Endothelial cell of umbilical vein (primary cell): ENCODE measurements at regions not wholly inside any gene's neighbourhood (a gene's known extent, or its start where the extent isn't known, plus 50 kb on each side); places are given as distances from the start of the nearest gene placed in this dataset.

Source experiments
- BruUV-seq: library from RNA; stranded (reverse); fragments of 400-500 nt; replicated peaks from 2 replicates; lab custom pipeline; 2021; lab: Mats Ljungman, UMichigan
- CTCF ChIA-PET: fragments of 300-600, 350-600 bp; sonication (Branson Sonifier 250); formaldehyde crosslinking; loops from one replicate; lab custom pipeline; 2021; ENCODE audit warnings: antibody characterized with exemption, inconsistent platforms; lab: Charles Lee
- POLR2A ChIA-PET: fragments of 300-600, 350-600 bp; sonication (Branson Sonifier 250); formaldehyde crosslinking; loops from one replicate; lab custom pipeline; 2021; ENCODE audit warnings: antibody characterized with exemption, inconsistent platforms; lab: Charles Lee
- DNase-seq: peaks from one replicate; pipeline ENCODE4 v3.0.0-alpha.2; 2011; ENCODE audit warnings: low read depth, low spot score
- FAIRE-seq: peaks from 2 replicates; lab custom pipeline; 2011; peaks lifted over from hg19 to GRCh38; lab: Jason Lieb, UNC
- H2AFZ ChIP-seq: 2 replicates; pipeline ENCODE4 v1.6.0; 2012; ENCODE audit warnings: low read depth, low read length, control low read depth, inconsistent platforms
- H3K27ac ChIP-seq: 2 replicates; pipeline ENCODE4 v1.5.1; 2011; ENCODE audit warnings: low read depth, mild to moderate bottlenecking, control low read depth, low read length, moderate library complexity; ENCODE audit not compliant: insufficient read depth
- H3K27me3 ChIP-seq, 2 experiments: 2 replicates each; pipeline versions ENCODE4 v1.6.0 to v1.6.1; 2011; ENCODE audit warnings: low read length in 2 of 2, mixed read lengths in 1 of 2; ENCODE audit not compliant: control insufficient read depth in 2 of 2, insufficient read depth in 2 of 2
- H3K36me3 ChIP-seq, 2 experiments: 2 replicates in 1 of 2; 3 replicates in 1 of 2; pipeline ENCODE4 v1.5.1; 2011; ENCODE audit warnings: low read length in 2 of 2, mild to moderate bottlenecking in 1 of 2, moderate library complexity in 1 of 2; ENCODE audit not compliant: control insufficient read depth in 2 of 2, insufficient read depth in 2 of 2; ENCODE audit errors: extremely low read depth in 1 of 2
- H3K4me1 ChIP-seq: 3 replicates; pipeline ENCODE4 v1.5.1; 2011; ENCODE audit warnings: mild to moderate bottlenecking, low read length; ENCODE audit not compliant: control insufficient read depth, insufficient read depth; ENCODE audit errors: extremely low read depth
- H3K4me2 ChIP-seq: 2 replicates; pipeline ENCODE4 v1.6.1; 2011; ENCODE audit warnings: low read length, control low read depth, mixed read lengths; ENCODE audit not compliant: insufficient read depth
- H3K4me3 ChIP-seq, 3 experiments: fragments of 200-600 bp in 1 of 3; sonication (generic), shearing (Covaris generic) in 1 of 3; replicated peaks in 1 of 3; 2 replicates each; pipeline ENCODE4 v1.5.1; 2011 to 2016; ENCODE audit warnings: control low read depth in 3 of 3, low read length in 3 of 3, mild to moderate bottlenecking in 2 of 3, inconsistent platforms in 1 of 3, low read depth in 1 of 3, moderate library complexity in 1 of 3; ENCODE audit not compliant: insufficient read depth in 1 of 3
- H3K79me2 ChIP-seq: 2 replicates; pipeline ENCODE4 v1.6.0; 2012; ENCODE audit warnings: low read length, inconsistent platforms; ENCODE audit not compliant: control insufficient read depth, insufficient read depth
- H3K9ac ChIP-seq: replicated peaks from 2 replicates; pipeline ENCODE3; 2011; ENCODE audit warnings: low read length, control low read depth; ENCODE audit not compliant: insufficient read depth; ENCODE audit errors: extremely low read depth
- H3K9me1 ChIP-seq: replicated peaks from 3 replicates; pipeline ENCODE4 v1.6.0; 2011; ENCODE audit warnings: mild to moderate bottlenecking, low read length; ENCODE audit not compliant: control insufficient read depth, insufficient read depth; ENCODE audit errors: extremely low read depth
- H3K9me3 ChIP-seq: replicated peaks from 2 replicates; pipeline ENCODE4 v1.5.1; 2012; ENCODE audit warnings: low read length, inconsistent platforms; ENCODE audit not compliant: control insufficient read depth, insufficient read depth
- H4K20me1 ChIP-seq: replicated peaks from 2 replicates; pipeline ENCODE3; 2011; ENCODE audit warnings: mild to moderate bottlenecking, low read length; ENCODE audit not compliant: control insufficient read depth, insufficient read depth; ENCODE audit errors: extremely low read depth
- CTCF ChIP-seq, 2 donors: IDR thresholded peaks; 1 replicate in 1 of 2; 2 replicates in 1 of 2; pipeline ENCODE4 v1.5.1; 2011; ENCODE audit warnings: low read length in 2 of 2, mild to moderate bottlenecking in 2 of 2, moderate library complexity in 2 of 2, control low read depth in 1 of 2, inconsistent platforms in 1 of 2, low read depth in 1 of 2; ENCODE audit not compliant: insufficient read depth in 1 of 2; ENCODE audit errors: extremely low read depth in 1 of 2
- EZH2 ChIP-seq: IDR thresholded peaks from 2 replicates; pipeline ENCODE4 v1.6.1; 2012; ENCODE audit warnings: borderline replicate concordance, low read depth, mild to moderate bottlenecking, moderate library complexity, low read length, inconsistent platforms; ENCODE audit not compliant: severe bottlenecking
- FOS ChIP-seq: IDR thresholded peaks from 2 replicates; pipeline ENCODE4 v1.6.1; 2011; ENCODE audit warnings: mild to moderate bottlenecking, low read length, moderate library complexity, borderline replicate concordance; ENCODE audit not compliant: insufficient read depth
- GATA2 ChIP-seq: IDR thresholded peaks from 2 replicates; pipeline ENCODE4 v1.7.0; 2011; ENCODE audit warnings: low read depth, mild to moderate bottlenecking, moderate library complexity, mixed read lengths, low read length; ENCODE audit not compliant: insufficient read length, insufficient read depth
- JUN ChIP-seq: IDR thresholded peaks from 2 replicates; pipeline ENCODE4 v1.6.1; 2011; ENCODE audit warnings: borderline replicate concordance, low read depth; ENCODE audit not compliant: insufficient read length, insufficient read depth
- MAX ChIP-seq: IDR thresholded peaks from 2 replicates; pipeline ENCODE4 v1.6.1; 2011; ENCODE audit not compliant: insufficient read depth, insufficient read length
- MYC ChIP-seq: IDR thresholded peaks from one replicate; pipeline ENCODE4 v1.6.1; 2011; ENCODE audit warnings: mild to moderate bottlenecking, low read depth, low read length
- POLR2A ChIP-seq: IDR thresholded peaks from 2 replicates; pipeline ENCODE4 v1.6.1; 2012; ENCODE audit warnings: low read depth, mild to moderate bottlenecking, control low read depth, low read length
- POLR2AphosphoS5 ChIP-seq: IDR thresholded peaks from 2 replicates; pipeline ENCODE4 v1.6.1; 2012; ENCODE audit warnings: low read depth, mild to moderate bottlenecking, control low read depth, low read length, moderate library complexity; ENCODE audit not compliant: insufficient read depth
- dilution Hi-C: fragments of 300-500 bp; cut with MboI; formaldehyde crosslinking; loops from one replicate; pipeline ENCODE4 v1.15.0; 2019; ENCODE audit warnings: low sequenced_read_pairs; ENCODE audit not compliant: extremely low pct_ligation_motif_present
- intact Hi-C: fragments of 100-400 bp; cut with micrococcal nuclease; formaldehyde crosslinking; loops from one replicate; pipeline ENCODE4 v1.10.0; 2022

- intact Hi-C loops (no loop called here), dilution Hi-C loops (no loop called here)
- H3K79me2 ChIP-seq: no peaks in the 10 kb centered on the region
- TF ChIP-seq FOS (no peak), JUN (no peak), MYC (no peak), EZH2 (no peak), MAX (no peak), POLR2AphosphoS5 (no peak)
- no peaks in the 10 kb centered on the region for H3K9me1 ChIP-seq
- no peaks in the 10 kb centered on the region for H3K27me3 ChIP-seq
- FAIRE-seq (no peak), DNase-seq (no peak)
- H3K9me3 ChIP-seq: no peaks in the 10 kb centered on the region
- no peak overlapping the region for H3K4me2 ChIP-seq
- H3K4me3 ChIP-seq: no peak overlapping the region
- BruUV-seq: no TSS peak
- CTCF ChIA-PET: no interaction called here
- no peak overlapping the region for H2AFZ ChIP-seq
- POLR2A ChIA-PET: no interaction called here
- H3K4me1 ChIP-seq: no peaks in the 10 kb centered on the region
- no peaks in the 10 kb centered on the region for H3K36me3 ChIP-seq
- no peak overlapping the region for H3K27ac ChIP-seq
- no peak overlapping the region for H3K9ac ChIP-seq
- H4K20me1 ChIP-seq: no peaks in the 10 kb centered on the region
Measured at GRCh38 chr1:81650776-81651175, 150.0 kb upstream of the ADGRL2 start.

GRCh38 chr1:81635816-81636215 is 164.9 kb upstream of the ADGRL2 start:
- dilution Hi-C loops: no loop called here
- H4K20me1 ChIP-seq: no peaks in the 10 kb centered on the region
- no peaks in the 10 kb centered on the region for H3K79me2 ChIP-seq
- no peaks in the 10 kb centered on the region for H3K36me3 ChIP-seq
- no peaks in the 10 kb centered on the region for H3K9me1 ChIP-seq
- H3K4me2 ChIP-seq: no peak overlapping the region
- H3K9ac ChIP-seq: no peak overlapping the region
- H3K27ac ChIP-seq: no peak overlapping the region
- DNase-seq (no peak), FAIRE-seq (no peak)
- H3K4me3 ChIP-seq: no peak overlapping the region
- no peaks in the 10 kb centered on the region for H3K27me3 ChIP-seq
- BruUV-seq: no TSS peak
- intact Hi-C loops: no loop called here
- peaks cover 3% of the 10 kb centered on the region for H3K4me1 ChIP-seq
- CTCF ChIA-PET: no interaction called here
- no peak for TF ChIP-seq CTCF (IDR thresholded peaks at IDR 0.05; ENCODE audit: extremely low read depth in 1 of 2, insufficient read depth in 1 of 2, low read depth in 1 of 2, low read length in 2 of 2)
- TF ChIP-seq MYC: no peak
- no peak for TF ChIP-seq JUN
- TF ChIP-seq GATA2: no peak
- no peak for TF ChIP-seq EZH2
- TF ChIP-seq POLR2A: no peak
- no peak for TF ChIP-seq POLR2AphosphoS5
- TF ChIP-seq MAX: no peak
- TF ChIP-seq FOS: no peak
- POLR2A ChIA-PET: no interaction called here
- H2AFZ ChIP-seq: no peak overlapping the region
- no peaks in the 10 kb centered on the region for H3K9me3 ChIP-seq
